Stimulated activated CD4-positive, alpha-beta T cell treated with anti-CD3 and anti-CD28 coated beads, Interleukin-4, amount 100 ng/mL, for 24 hours (primary cell): ENCODE measurements at regions not wholly inside any gene's neighbourhood (a gene's known extent, or its start where the extent isn't known, plus 50 kb on each side); places are given as distances from the start of the nearest gene placed in this dataset.

Source experiments
- DNase-seq: peaks from one replicate; pipeline ENCODE4 v3.0.0-alpha.2; 2020

DNA sequence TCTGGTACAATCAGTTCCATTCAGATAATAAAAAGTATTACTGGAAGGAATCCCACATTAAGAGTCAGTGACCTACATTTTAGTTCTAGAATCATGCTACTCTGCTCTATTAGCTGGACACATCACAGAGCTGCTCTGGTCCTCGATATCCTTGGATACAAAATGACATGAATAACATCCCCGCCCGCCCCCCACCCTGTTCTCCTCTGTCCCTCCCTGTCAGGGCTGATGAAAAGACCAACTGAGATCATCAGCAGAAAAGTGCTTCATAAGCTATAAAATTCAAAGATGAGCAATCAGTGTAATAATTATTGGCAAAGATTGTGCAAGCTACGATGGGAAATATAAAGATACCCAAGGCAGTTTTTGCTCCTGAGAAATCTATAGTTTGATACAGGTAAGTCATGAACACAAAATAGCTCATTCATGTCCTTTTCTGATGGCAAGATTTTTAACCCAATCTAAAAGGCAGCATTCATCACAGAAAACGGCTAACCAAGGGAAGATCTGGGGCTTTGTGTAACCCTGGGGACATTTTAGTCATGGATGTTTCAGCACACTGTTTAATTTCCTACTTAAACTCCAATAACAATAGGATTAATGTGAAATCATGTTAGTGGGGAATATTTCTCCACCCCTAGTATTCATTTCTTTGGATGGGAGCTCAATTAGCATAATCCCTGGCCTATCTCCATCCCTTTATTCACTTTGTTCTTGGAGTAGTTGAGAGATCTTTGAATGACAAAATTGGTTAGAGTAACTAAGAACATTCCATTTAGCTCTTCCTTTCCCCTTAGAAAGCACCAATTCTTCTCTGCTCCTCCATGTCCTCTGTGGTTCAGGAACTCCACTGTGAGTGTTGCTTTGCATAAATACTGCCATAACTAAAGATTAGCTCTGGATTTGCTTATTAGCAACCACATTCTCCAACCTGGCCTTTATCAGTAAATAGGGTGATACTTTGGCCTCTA, 459.4 kb upstream of the GRIA1 start:
- no peak for DNase-seq

DNA sequence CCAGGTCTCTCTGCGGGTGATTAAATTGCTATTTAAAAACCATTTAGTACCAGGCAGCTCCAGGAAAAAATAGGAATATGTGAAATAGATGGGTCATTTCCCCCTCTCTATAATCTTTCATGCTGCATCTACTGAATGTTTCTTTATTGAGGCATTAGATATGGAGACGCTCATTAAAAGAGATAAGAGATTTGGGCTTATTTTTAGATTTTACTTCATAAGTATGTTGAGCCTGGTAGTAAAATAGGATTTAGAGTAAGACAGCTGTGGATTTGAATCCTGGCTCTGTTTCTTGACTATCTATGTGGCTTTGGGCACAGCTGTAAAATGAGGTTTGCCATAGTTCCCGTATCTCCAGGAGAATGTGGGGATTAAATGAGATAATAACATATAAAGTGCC, 451.0 kb upstream of the GRIA1 start:
- DNase-seq, result no peak

DNA sequence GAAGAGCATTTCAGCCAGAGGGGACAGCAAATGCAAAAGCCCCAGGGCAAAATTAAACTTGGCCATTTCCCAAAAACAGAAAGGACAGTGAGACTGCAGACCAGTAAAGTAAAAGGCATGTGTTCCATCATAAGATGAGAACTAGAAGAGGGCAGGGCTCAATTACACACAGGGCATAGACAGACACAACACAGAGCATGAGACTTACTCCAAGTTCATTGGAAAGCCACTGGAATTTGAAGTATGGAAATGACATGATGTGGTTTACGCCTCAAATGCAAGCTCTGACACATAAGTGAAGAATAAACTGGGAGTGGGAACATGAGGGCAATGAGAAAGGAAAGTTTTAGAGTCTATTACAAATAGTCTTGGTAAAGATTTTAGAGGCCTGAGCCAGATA, 446.6 kb upstream of the GRIA1 start:
- DNase-seq, result no peak

DNA sequence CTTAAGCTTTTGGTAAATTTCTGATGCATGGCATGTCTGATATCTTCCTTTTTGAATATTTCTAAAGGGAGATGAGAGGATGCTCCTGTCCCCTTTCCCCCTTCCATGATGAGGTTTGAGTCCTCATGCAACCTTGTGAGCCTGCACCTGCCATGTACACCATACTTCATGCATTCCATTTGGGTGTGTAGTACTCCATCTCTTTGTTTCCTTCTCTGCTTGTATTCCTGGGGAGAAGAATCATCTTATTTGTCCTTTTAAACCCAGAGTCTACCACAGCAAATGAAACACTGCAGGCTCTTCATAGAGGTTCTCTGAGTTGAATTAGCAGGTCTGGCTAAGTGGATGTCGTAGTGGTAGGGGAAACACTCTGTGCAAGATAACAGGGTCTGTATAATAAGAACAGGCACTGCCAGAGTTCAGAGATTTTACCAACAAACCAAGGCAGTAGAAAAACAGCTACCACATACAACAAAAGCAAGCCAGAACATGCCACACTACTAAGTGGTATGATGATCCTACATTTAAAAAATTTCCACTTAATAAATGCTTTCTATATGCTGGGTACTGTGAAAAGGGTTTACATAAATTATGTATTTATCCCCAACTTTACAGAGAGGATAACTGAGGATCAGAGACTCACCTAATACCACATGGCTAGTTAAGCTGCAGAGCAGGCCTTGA, 439.8 kb upstream of the GRIA1 start:
- DNase-seq, result no peak

DNA sequence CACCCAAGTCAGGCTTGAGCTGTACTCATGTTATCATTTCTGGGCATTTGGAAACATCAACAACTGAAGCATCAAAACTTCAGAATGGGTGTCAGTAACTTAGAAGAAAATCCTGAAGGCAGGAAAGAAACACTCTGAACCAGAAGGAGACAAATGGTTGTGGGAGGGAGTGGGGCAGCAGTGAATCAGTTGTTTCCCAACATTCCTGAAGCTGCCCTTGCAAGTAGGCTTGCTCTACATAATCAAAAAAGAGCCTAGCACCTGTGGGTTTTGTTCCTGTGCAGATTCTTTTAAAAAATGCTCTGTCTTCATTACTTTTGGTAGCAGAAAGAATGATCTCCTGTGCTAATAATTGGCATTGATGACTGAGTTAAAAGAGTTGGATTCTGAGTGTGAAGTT, 424.2 kb upstream of the GRIA1 start:
- DNase-seq, result no peak

DNA sequence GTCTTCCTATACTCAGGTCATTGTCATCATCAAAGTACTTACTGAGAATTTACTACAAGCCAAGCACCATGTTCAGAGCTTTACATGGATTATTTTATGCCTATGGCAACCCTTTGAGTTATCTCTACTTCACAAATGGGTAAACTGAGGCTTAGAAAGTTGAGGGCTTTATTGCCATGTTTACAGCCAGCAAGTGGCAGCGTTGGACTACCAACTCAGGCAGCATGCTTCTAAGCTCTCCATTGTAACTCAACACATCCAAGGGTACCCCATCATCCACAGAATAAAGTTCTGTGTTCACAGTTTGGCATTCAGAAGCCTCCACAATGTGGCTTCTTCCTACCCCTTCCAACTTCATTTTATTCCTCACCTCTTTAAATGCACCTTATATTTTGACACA, 422.6 kb upstream of the GRIA1 start:
- DNase-seq, result no peak

DNA sequence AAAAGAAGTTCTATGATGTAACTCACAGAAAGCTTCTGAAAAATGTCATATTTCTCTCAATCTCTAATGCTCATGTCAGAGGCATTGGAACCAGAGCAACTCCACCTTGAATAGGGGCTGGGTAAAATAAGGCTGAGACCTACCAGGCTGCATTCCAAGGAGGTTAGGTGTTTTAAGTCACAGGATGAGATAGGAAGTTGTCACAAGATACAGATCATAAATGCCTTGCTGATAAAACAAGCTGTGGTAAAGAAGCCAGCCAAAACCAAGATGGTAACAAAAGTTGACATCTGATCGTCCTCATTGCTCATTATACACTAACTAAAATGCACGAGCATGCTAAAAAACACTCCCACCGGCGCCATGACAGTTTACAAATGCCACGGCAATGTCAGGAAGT, 411.1 kb upstream of the GRIA1 start:
- no peak for DNase-seq

DNA sequence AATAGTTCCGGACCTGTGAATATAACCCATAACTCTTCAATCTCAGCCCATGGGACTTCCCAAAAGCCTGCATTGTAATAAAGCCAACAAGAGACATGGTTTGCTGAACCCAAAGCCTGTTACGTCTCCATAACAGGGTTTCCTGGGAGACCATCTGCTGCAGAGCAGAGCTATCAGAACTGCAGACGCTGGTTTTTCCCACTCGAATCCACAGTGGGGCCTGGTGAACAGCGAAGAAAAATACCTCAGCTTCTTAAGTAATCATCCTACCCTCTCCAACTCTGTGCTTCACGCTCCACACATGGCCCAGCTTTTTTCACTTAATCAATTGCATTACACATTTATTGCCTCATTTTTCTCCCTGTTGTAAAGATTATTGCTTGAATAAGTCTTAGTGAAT, 409.5 kb upstream of the GRIA1 start:
- no peak for DNase-seq

DNA sequence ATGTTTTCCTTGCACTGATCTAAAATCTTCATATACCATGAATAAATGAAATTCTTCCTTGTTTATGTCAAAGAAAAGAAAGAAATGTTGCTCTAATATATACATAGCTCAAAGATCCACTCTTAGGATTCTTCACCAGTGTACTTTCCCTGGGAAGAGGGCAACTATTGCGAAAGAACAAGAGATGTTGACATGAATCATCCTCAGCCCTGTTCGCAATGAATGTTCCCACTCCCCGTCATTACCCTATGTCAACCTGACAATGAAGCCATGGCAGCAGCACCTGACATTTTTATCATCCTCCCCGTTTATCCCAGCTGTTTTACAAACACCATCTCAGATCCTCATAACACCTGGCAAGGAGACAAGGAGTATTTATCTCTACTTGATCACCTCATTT, 409.1 kb upstream of the GRIA1 start:
- no peak for DNase-seq

DNA sequence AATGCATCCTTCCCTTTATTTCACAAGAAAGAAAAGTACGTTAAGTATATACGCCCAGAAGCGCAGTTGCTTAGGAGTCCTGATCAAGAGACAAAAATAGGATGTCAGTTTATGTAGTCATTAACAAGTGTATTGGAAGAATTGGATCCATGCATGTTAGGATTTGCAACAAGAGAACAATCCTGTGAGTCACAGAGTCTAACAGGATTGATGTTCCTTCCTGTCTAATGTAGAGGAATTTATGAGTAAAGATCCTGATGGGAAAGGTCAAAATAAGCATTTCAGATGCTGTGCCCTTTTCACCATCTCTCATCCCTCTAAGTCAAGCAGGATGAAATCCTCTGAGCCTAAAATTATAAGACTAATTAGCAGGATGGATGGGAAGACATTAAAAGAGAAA, 406.0 kb upstream of the GRIA1 start:
- no peak for DNase-seq

DNA sequence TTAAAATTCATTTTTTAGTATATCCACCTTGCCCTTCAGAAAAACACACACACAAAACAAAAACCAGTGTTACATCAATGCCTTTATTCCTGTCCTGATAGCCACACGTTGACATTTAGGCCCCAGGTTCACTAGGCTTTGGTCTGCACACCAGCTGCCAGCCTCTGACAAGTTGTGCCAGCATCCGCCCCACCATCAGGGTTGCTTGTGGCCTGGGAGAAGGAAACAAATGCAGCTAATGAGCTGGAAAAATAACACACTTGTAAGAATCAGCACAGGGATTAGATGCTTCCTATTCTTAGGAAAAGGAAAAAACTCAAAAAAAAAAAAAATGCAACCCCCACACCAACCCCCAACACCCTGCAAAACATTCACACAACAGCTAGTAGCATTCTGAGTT, 404.0 kb upstream of the GRIA1 start:
- DNase-seq, result no peak

DNA sequence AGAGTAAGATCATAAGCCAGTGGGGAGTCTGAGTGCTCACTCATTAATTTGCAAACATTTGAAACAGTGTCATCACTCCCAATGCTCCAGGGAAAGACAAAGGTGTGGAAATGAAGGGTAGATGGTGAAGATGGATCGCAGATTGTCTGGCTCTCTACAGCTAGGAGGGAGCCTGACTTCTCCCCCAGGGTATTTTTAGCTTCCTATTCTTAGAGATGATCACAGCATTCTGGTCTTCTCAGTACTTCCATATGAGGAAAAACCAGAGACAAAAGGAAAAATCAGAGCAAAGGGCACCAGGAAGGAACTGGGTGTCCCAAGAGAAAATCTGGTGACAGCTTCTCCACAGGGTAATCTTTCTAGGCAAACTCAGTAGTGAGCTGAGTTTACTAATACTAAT, 401.9 kb upstream of the GRIA1 start:
- DNase-seq, result no peak

DNA sequence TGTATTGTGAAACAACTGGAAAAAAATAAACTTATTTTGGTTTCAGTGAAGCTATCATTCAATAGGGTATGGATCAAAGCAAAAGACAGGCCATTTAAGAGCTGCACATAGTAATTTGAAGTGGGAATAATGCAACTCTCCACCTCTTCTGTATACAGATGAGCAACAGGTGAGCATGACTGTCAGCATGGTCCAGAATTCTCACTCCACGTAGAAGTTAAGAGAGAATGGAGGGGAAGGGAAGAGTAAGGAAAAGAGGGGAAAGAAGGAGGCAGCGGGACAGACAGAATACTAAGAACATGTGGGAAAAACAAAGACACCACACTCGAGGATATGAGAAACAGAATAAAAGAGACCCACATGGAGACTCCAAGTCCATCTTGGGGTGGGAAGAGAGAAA, 396.1 kb upstream of the GRIA1 start:
- DNase-seq, result no peak

DNA sequence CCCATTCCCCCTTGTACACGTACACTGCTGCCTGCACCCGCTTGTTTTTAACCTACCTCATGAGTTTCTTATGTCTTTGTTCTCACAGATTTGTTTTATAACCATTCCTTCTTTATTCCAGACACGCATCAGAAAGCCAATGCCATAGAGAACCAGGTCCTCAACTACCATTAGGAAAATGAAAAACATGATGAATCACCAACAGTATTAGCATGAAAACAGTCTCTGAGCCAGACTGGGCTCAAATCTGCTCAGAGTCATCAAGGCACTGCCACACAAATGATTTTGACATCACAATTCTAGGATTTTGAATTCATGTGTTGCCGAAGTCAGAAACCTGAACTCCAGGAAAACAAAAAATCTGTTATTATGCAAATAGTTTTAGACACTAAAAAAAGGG, 394.1 kb upstream of the GRIA1 start:
- no peak for DNase-seq

DNA sequence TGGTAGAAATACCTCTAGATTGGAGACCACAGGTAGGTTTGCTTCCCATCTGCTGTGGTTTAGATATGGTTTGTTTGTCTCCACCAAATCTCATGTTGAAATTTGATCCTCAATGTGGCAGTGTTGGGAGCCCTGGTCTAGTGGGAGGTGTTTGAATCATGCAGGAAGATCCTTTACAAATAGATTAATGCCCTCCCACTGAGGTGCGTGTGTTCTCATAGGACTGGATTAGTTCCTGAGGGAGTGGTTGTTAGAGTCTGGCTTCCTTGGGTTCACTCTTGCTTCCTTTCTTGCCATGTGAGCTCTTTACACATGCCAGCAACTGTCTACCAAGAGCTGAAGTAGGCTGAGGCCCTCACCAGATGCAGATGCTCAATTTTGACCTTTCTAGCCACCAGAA, 391.1 kb upstream of the GRIA1 start:
- DNase-seq, result no peak

DNA sequence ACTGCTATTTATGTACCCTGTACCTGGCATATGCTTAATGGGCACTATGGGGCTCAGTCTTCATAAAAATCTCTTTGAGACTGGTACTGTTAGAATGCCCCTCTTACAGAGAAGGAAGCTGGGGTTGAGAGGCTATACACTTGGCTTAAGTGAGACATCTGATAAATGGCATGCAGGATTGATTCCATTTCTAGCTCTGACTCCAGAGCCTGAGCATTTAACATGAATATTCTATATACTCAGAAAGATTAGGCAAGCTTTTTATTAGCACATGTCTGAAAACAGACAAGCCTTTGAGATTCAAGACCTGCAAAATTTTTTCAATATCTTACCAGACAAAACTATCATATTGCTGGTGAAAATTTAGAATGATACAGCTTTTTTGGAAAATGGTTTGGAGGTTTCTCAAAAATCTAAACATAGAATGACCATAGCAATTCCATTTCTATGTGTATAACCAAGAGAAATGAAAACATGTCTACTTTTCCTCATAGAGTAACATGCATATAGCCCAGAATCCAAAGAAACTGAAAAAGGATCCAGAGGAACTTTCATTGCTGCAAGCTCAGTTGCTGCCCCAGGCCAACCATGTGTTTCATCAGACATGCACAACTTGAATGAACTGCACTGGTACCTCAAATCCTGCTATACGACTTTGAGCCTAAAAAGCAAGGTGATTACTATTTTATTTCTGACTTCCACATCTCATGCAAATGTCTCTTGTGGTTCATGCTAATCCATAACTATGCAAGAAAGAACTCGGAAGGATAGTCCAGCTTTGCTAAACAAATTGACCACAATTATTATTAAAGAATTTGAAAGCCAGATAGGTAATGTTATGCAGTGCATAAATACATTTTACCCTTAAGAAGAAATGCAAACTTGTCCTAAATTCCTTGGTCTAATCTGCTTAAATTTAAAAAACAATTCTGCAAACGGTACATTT, 389.0 kb upstream of the GRIA1 start:
- no peak for DNase-seq

DNA sequence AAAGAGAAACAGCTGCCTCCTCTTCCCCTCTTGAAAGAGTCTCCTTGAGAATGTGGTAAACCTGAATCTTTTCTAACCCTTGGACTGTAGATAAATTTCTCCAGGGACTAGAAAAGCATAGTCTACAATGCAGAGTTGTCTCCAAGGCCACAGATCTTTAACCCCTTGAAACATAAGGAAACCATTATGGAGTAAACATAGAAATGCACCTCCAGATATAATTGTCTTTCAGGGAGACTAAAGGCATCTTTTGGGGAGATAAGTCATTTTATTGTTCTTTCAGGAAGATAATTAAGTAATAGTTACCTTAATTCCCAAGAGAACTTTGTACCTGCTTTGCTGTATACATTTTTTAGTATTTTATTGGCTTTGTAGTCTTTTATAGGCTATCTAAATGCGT, 373.6 kb upstream of the GRIA1 start:
- no peak for DNase-seq

DNA sequence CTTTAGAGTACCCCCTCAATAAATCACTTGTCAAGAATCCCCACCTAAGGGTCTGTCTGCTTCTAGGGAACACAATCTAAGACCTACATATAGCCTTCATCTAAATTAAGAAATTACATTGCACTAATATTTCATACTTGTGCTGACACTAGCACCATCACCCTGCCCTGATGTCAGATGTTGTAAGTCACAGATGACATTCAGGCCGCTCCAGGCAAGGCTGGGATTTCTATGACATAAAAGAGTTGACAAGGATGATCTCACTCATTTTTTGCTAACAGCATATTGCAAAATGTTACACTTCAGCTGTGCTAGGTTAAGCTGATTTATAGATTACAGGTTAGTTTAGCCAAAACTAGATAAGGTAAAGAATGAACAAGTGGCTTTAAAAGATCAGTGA, 372.5 kb upstream of the GRIA1 start:
- DNase-seq, result no peak

DNA sequence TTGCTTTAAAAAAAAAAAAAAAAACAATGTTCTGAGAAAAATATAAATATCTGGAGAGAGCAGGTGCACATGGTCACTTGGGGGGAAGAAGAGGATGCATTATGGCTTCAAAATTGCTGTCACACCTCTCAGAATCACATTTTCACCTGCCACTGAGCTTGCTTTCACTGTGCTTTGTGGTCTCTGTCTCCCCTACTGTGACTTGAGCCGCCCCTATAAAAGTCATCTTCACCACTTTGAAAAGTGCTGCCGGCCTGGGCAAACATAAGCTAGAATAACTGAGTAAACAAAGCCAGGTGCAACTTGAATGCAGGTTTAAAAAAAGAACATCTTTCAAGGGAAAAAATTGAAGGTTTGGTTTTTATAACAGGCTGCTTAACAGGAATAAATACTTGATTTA, 368.1 kb upstream of the GRIA1 start:
- no peak for DNase-seq

DNA sequence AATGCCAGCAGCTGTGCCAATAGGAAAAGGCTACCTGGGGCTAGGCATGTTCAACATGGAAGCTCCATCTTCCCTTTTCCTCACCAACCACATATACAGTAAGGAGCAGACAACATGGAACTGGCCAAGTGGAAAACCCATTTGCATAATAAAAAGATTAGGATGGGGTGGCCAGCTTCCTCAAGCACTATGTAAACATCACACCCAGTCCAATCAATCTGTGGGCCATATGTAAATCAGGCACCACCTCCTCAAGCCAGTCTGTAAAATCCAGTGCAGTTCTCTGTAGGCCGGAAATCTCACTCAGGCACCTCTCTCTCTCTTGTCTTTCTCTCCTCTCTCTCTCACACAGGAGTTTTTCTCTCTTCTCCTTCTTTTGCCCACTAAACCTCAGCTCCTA, 360.2 kb upstream of the GRIA1 start:
- no peak for DNase-seq

DNA sequence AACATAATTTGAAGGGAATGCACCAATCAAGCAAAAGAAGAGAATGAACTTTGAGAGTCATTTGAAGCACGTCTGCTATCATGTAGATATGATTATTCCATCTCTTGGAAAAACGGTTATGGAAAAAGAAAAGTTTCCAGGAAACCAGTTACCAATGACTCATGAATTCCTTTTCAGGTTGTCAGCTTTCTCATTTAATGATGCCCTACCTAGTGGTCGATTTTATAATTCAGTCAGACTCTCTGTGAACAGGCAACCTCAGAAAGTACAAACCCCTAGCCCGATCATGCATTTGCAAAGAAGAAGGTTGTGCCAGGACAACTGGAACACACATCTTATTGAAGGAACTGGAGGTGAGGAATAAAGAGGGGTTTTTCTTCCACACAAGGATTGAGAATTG, 355.1 kb upstream of the GRIA1 start:
- DNase-seq, result no peak

DNA sequence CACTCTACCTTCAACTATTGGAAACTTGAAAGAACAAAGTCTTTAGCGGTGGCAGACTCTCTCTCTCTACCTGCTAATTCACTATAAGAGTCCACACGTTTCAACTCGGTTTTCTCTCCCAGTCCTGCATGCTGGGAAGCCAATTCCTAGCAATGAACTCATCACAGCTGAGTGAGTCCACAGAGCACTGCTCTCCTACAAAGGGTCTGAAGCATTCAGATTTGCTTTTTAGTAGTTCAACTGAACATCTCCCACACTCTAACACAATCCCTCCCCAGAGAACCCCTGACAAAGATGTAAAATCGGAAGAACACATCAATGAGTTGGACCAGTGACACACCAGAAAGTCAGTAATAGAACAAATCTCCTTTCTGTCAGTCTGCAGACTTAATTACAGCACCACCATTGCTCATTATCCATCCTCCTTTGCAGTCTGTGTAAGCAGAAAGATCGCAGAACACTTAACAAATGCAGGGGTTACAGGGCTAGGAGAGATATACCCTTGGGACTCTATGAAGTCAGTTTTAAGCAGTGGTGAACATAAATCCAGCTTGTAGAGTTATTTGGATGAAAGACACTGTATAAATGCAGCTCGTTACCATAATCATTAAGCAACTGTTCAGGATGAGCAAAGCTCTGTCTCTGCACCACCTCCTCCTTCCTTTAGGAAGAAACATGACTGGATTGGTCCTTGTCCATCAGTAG, 353.4 kb upstream of the GRIA1 start:
- DNase-seq, result no peak
